GM12864 (cell line): ENCODE measurements at regions not wholly inside any gene's neighbourhood (a gene's known extent, or its start where the extent isn't known, plus 50 kb on each side); places are given as distances from the start of the nearest gene placed in this dataset.

ENCODE experiments used
- DNase-seq: peaks from one replicate; pipeline ENCODE4 v3.0.0-alpha.2; 2011; ENCODE audit warnings: low read depth
- H3K4me3 ChIP-seq: 2 replicates; pipeline ENCODE4 v1.5.1; 2011; ENCODE audit warnings: mild to moderate bottlenecking, low read depth, low read length, control low read depth
- CTCF ChIP-seq: IDR thresholded peaks from 2 replicates; pipeline ENCODE4 v1.5.1; 2011; ENCODE audit warnings: low read depth, mild to moderate bottlenecking, moderate library complexity, low read length, control low read depth, inconsistent platforms; ENCODE audit errors: missing control alignments

- no peak for DNase-seq
- H3K4me3 ChIP-seq: no peak overlapping the region
- TF ChIP-seq CTCF: no peak
Observed at GRCh38 chr21:28489162-28489561, 503.5 kb downstream of the LTN1 start.

GRCh38 chr21:28487455-28488070, 505.1 kb downstream of the LTN1 start:
- no peak for TF ChIP-seq CTCF
- DNase-seq: no peak
- no peak overlapping the region for H3K4me3 ChIP-seq

- no peak overlapping the region for H3K4me3 ChIP-seq
- TF ChIP-seq CTCF: no peak
- DNase-seq: no peak
Observed at GRCh38 chr21:28485301-28486022, 507.2 kb downstream of the LTN1 start.

GRCh38 chr21:28483301-28484035, 509.2 kb downstream of the LTN1 start:
- DNase-seq: no peak
- H3K4me3 ChIP-seq: no peak overlapping the region

GRCh38 chr21:28482657-28483056, 510.0 kb downstream of the LTN1 start:
- no peak overlapping the region for H3K4me3 ChIP-seq
- DNase-seq: no peak
- no peak for TF ChIP-seq CTCF

More at GRCh38 chr21:28483301-28484035, 509.2 kb downstream of the LTN1 start:
- TF ChIP-seq CTCF: no peak

GRCh38 chr21:28480470-28480869, 512.2 kb downstream of the LTN1 start:
- no peak for TF ChIP-seq CTCF
- H3K4me3 ChIP-seq: no peak overlapping the region
- no peak for DNase-seq
